Mammary epithelial cell (primary cell): ENCODE measurements at regions not wholly inside any gene's neighbourhood (a gene's known extent, or its start where the extent isn't known, plus 50 kb on each side); places are given as distances from the start of the nearest gene placed in this dataset.

Experiments
- CTCF ChIP-seq, 2 donors: IDR thresholded peaks in 1 of 2; conservative IDR thresholded peaks in 1 of 2; 2 replicates each; pipeline ENCODE4 v1.5.1; 2011 to 2012; ENCODE audit warnings: inconsistent platforms in 2 of 2, low read length in 2 of 2, mild to moderate bottlenecking in 2 of 2, control low read depth in 1 of 2, low read depth in 1 of 2; ENCODE audit not compliant: insufficient read depth in 1 of 2; ENCODE audit errors: extremely low read depth in 1 of 2
- EZH2 ChIP-seq: IDR thresholded peaks from 2 replicates; pipeline ENCODE4 v1.6.1; 2012; ENCODE audit warnings: low read length, inconsistent platforms, borderline replicate concordance

- TF ChIP-seq CTCF (conservative IDR thresholded peaks at IDR 0.05 in 1 of 2, IDR thresholded peaks at IDR 0.05 in 1 of 2; ENCODE audit: extremely low read depth in 1 of 2, insufficient read depth in 1 of 2, low read depth in 1 of 2, low read length in 2 of 2) (no peak), EZH2 (no peak)
These were observed 76.0 kb downstream of the CD83 start for GRCh38 chr6:14193524-14193923.
